Thyroid gland (tissue), 4 donors: ENCODE measurements at regions not wholly inside any gene's neighbourhood (a gene's known extent, or its start where the extent isn't known, plus 50 kb on each side); places are given as distances from the start of the nearest gene placed in this dataset.

ENCODE experiments used
- DNase-seq, 2 donors: peaks; one replicate each; pipeline ENCODE4 v3.0.0-alpha.2; 2019
- H3K27ac ChIP-seq, 3 donors: fragments of 200-600 bp; sonication (generic); 1 replicate in 2 of 3; 2 replicates in 1 of 3; pipeline ENCODE4 v1.5.1; 2016 to 2019; ENCODE audit warnings: mild to moderate bottlenecking in 1 of 3, moderate library complexity in 1 of 3
- H3K27me3 ChIP-seq: fragments of 200-600 bp; sonication (generic); one replicate; pipeline ENCODE4 v1.5.1; 2019
- H3K36me3 ChIP-seq, 2 donors: fragments of 200-600 bp; sonication (generic); one replicate each; pipeline ENCODE4 v1.5.1; 2016 to 2019
- H3K4me1 ChIP-seq, 2 donors: fragments of 200-600 bp; sonication (generic); one replicate each; pipeline ENCODE4 v1.5.1; 2017 to 2019
- H3K4me3 ChIP-seq, 3 donors: fragments of 200-600 bp; sonication (generic); replicated peaks in 1 of 3; 1 replicate in 2 of 3; 2 replicates in 1 of 3; pipeline ENCODE4 v1.5.1; 2016; ENCODE audit warnings: mild to moderate bottlenecking in 1 of 3
- H3K9me3 ChIP-seq: fragments of 200-600 bp; sonication (generic); one replicate; pipeline ENCODE4 v1.5.1; 2017
- CTCF ChIP-seq, 6 experiments: fragments of 200-600 bp in 3 of 6; fragments of 450-650 bp in 3 of 6; sonication (generic) in 3 of 6; IDR thresholded peaks; one replicate each; pipeline ENCODE4 v1.5.1; 2016 to 2019; ENCODE audit warnings: antibody characterized with exemption in 6 of 6, mild to moderate bottlenecking in 2 of 6, inconsistent platforms in 1 of 6, moderate library complexity in 1 of 6
- POLR2A ChIP-seq, 2 donors: fragments of 450-650 bp; IDR thresholded peaks; one replicate each; pipeline ENCODE4 v1.6.1; 2017; ENCODE audit warnings: antibody characterized with exemption in 2 of 2, mild to moderate bottlenecking in 2 of 2, moderate library complexity in 1 of 2
- WGBS, 2 donors: methylation state at CpG; one replicate each; pipeline ENCODE4 v1.1.5; 2017; 5-methylcytosine and 5-hydroxymethylcytosine counted together
- intact Hi-C: fragments of 100-400 bp; cut with DNase I; formaldehyde crosslinking; loops from one replicate; pipeline ENCODE4 v1.15.1; 2023

DNA sequence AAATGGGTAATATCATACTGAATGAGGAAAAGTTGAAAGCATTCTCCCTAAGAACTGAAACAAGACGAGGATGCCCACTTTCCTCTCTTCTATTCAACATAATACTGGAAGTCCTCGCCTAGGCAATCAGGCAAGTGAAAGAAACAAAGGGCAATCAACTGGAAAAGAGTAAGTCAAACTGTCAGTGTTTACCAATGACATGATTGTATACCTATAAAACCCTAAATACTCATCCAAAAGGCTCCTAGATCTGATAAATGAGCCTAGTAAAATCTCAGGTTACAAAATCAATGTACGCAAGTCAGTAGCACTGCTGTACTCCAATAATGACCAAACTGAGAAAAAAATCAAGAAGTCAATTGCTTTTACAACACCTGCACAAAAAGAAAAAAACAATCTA lies 575.8 kb upstream of the PRMT6 start:
- intact Hi-C loops, result no loop called here
- H3K9me3 ChIP-seq, result no peaks in the 10 kb centered on the region

DNA sequence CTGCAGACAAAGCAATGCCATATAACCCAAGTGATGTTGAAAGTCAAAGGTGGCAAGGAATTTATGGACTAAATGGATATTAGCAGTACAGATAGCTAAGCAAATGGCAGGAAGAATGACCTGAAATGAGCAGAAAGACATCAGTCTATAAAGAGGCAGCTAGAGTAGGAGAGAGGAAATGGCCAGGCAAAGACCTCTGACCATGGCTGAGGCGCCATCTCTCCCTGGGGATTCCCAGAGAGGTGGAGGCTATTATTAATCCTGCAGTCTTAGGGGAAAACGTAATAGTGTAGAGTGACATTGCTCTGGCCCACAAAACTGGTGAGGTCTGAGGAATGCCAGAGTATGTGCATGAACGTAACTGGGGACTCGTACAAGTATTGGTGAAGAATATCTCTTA lies 563.6 kb upstream of the PRMT6 start:
- TF ChIP-seq POLR2A (IDR thresholded peaks at IDR 0.05) (no peak), CTCF (IDR thresholded peaks at IDR 0.05) (no peak)
- Histone ChIP-seq H3K36me3 (no peaks in the 10 kb centered on the region), H3K4me1 (no peaks in the 10 kb centered on the region), H3K27ac (no peak overlapping the region), H3K9me3 (no peaks in the 10 kb centered on the region), H3K27me3 (no peaks in the 10 kb centered on the region), H3K4me3 (no peak overlapping the region)
- DNase-seq, result no peak
- intact Hi-C loops, result no loop called here
- 72 to 80% methylated on average over 4 of the region's 4 CpGs for WGBS, 2 donors

More for the DNA sequence above, 575.8 kb upstream of the PRMT6 start:
- no peaks in the 10 kb centered on the region for H3K36me3 ChIP-seq
- H3K4me3 ChIP-seq, result no peak overlapping the region
- DNase-seq, result no peak
- TF ChIP-seq CTCF (IDR thresholded peaks at IDR 0.05), result no peak
- TF ChIP-seq POLR2A (IDR thresholded peaks at IDR 0.05), result no peak
- H3K27me3 ChIP-seq, result no peaks in the 10 kb centered on the region
- no peaks in the 10 kb centered on the region for H3K4me1 ChIP-seq
- no peak overlapping the region for H3K27ac ChIP-seq
- 74 to 81% methylated on average over 3 of the region's 3 CpGs for WGBS, 2 donors

DNA sequence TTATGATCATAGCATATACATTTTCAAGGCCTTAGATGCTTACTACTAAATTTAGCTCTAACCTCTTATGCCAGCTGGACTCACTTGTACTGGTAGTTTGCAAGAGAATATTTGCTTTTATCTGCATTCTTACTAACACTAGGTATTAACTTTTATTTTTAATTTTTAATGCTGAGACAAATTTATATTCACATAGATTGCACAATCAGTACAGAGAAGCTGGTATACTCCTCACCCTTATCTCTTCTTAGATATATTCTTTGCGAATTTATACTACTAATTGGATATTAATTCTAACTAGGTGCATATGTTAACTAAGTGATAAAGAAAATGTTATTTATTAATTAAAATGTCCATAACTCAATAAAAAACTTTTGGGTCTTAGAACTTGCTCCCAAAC lies 561.8 kb upstream of the PRMT6 start:
- Histone ChIP-seq H3K27me3 (no peaks in the 10 kb centered on the region), H3K36me3 (no peaks in the 10 kb centered on the region), H3K4me3 (no peak overlapping the region), H3K27ac (no peak overlapping the region), H3K4me1 (no peaks in the 10 kb centered on the region), H3K9me3 (no peaks in the 10 kb centered on the region)
- TF ChIP-seq CTCF (IDR thresholded peaks at IDR 0.05) (no peak), POLR2A (IDR thresholded peaks at IDR 0.05) (no peak)
- 92 to 95% methylated on average over 1 of the region's 1 CpG for WGBS, 2 donors
- intact Hi-C loops, result no loop called here
- no peak for DNase-seq

GRCh38 chr1:106498238-106498637 lies 558.2 kb upstream of the PRMT6 start:
- Histone ChIP-seq H3K27me3 (no peaks in the 10 kb centered on the region), H3K9me3 (no peaks in the 10 kb centered on the region), H3K4me1 (no peaks in the 10 kb centered on the region), H3K27ac (no peak overlapping the region), H3K4me3 (no peak overlapping the region), H3K36me3 (no peaks in the 10 kb centered on the region)
- WGBS, 2 donors, result 83 to 86% methylated on average over 1 of the region's 1 CpG
- DNase-seq, result no peak
- TF ChIP-seq CTCF (IDR thresholded peaks at IDR 0.05) (no peak), POLR2A (IDR thresholded peaks at IDR 0.05) (no peak)
- intact Hi-C loops, result no loop called here

DNA sequence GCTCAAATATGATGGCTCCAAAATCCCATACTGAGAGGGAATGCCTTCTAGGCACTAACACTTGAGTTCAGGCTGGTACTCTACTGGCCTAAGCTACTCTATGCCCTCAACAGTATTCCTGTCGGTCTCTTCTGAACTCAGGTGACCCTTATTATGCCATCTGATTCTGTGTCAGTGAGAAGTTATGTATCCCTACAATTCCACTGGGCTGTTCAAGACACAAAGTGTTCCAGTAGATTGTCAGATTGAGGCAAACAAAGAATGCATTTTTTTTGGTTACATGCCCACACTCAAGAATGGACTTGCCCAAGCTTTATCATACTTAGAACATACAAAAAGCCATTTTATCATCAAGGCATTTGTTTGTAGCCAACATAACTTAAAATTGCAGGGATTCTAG lies 553.8 kb upstream of the PRMT6 start:
- intact Hi-C loops, result no loop called here
- Histone ChIP-seq H3K4me1 (no peaks in the 10 kb centered on the region), H3K27ac (no peak overlapping the region), H3K27me3 (no peaks in the 10 kb centered on the region), H3K36me3 (no peaks in the 10 kb centered on the region), H3K4me3 (no peak overlapping the region), H3K9me3 (no peaks in the 10 kb centered on the region)
- 79 to 86% methylated on average over 1 of the region's 1 CpG for WGBS, 2 donors
- TF ChIP-seq CTCF (IDR thresholded peaks at IDR 0.05) (no peak), POLR2A (IDR thresholded peaks at IDR 0.05) (no peak)
- DNase-seq, result no peak
